HG03025 (cell line): ENCODE measurements at regions not wholly inside any gene's neighbourhood (a gene's known extent, or its start where the extent isn't known, plus 50 kb on each side); places are given as distances from the start of the nearest gene placed in this dataset.
"Not testable (repeated sequence)": the region's sequence is repeated elsewhere in the genome, so short reads cannot be mapped to it uniquely, and the experiment has no call there.

ENCODE experiments used
- ATAC-seq: cut with Tn5 transposase; IDR thresholded peaks from one replicate; pipeline ENCODE4 v1.9.1; 2021; ENCODE audit warnings: mild to moderate bottlenecking, moderate library complexity; ENCODE audit not compliant: unreplicated experiment, low FRiP score

GRCh38 chr4:187366530-187366929 lies 629.0 kb upstream of the ZFP42 start:
- no peak for ATAC-seq

DNA sequence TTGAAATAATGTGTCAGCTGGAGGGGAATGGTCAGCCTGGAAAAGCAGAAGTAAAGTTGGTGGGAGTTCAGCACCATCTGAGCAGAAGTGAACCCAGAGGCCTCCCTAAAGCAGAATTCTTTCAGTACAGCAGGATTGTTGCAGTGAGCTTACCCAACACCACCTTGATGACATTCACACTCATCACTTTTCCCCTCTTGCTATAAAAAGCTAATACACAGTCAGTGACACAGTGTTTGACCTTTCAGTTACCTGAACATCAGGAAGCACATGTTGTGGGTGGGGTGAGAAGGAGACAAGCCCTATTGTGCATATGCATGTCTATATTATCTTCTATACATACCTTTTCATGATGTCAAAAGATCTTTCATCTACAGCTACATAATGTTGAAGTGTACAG lies 624.7 kb upstream of the ZFP42 start:
- ATAC-seq: no peak

DNA sequence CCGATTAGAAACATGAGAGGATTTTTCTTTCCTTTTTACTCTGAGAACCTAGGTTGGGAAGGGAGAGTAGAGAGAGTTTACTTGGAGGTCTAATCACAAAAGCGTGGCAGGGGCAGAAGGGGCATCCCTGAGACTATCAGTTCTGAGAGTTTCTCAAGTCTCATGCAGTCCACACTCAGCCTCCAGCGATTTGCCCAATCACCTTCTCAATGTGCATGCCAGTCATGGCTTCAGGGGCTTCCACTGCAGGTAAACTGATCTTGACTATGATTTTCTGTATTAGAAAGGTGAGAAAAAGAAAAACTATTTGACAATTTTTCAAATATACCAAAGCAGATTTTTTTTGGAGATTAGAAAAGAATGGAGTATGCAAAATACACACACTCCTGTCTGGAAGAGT lies 617.1 kb upstream of the ZFP42 start:
- ATAC-seq: no peak

DNA sequence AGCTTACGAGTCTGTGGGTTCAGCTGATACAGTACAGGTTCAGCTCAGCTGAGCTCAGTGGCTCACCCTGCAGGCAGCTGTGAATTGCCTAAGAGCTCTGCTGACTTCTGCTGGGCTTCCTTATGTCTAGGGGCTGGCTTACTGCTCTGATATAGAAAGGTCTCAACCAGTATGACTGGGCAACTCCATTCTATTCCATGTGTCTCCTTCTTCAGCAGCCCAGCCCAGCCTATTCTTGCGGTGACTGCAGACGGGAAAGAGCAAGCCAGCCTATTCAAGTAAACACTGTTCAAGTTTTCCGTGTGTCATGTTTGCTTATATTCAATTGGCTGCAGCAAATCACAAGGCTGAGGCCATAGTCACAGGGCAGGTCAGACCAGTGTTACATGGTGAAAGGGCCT lies 615.4 kb upstream of the ZFP42 start:
- no peak for ATAC-seq

- no peak for ATAC-seq
Measured at GRCh38 chr4:187383181-187383580, 612.4 kb upstream of the ZFP42 start.

- no peak for ATAC-seq
Measured at GRCh38 chr4:187387739-187388138, 607.8 kb upstream of the ZFP42 start.

GRCh38 chr4:187389420-187389819 lies 606.2 kb upstream of the ZFP42 start:
- no peak for ATAC-seq

GRCh38 chr4:187390646-187391045 lies 604.9 kb upstream of the ZFP42 start:
- ATAC-seq: no peak

GRCh38 chr4:187393531-187394344 lies 601.8 kb upstream of the ZFP42 start:
- no peak for ATAC-seq

DNA sequence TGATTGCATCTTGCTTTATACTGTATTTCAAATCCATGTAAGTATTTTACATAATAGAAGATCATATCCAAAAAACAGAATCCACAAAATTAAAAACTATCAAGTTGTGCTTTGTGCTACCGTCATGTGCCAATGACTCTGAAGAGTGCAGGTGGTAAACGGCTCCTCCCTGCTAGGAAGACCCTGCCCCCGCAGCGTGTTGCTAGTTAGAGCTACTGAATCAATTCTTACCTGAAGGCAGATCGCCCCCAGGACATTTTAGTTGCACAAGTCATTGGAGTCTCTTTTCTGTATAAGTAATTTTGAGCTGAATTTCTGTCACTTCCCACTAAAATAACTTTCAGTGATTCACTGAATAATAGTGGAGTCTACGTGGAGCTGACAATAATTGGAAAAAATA lies 599.5 kb upstream of the ZFP42 start:
- no peak for ATAC-seq

GRCh38 chr4:187408447-187408846 lies 587.1 kb upstream of the ZFP42 start:
- ATAC-seq: not testable (repeated sequence)

GRCh38 chr4:187413564-187414358 lies 581.8 kb upstream of the ZFP42 start:
- ATAC-seq: no peak

- no peak for ATAC-seq
Measured at GRCh38 chr4:187414716-187415115, 580.9 kb upstream of the ZFP42 start.

DNA sequence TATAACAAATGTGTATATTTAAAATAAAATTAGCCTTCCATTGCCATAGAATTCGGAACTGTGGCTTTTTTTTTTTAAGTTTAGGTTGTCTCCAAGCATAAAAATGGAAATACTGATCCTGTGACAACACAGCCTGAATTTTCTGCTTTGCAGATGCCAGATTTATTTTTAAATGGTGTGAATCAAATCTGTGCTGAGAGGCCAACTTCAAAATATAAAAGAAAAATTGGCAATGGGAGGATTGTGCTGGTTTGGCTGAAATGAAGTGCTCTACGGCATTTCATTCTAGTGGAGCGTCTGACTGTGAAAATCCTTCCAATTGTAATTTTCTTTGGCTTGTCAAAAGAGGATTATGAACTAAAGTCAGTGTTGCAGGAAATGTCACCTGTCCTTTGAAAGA lies 580.3 kb upstream of the ZFP42 start:
- ATAC-seq: no peak

- no peak for ATAC-seq
Measured at GRCh38 chr4:187416216-187416615, 579.4 kb upstream of the ZFP42 start.

DNA sequence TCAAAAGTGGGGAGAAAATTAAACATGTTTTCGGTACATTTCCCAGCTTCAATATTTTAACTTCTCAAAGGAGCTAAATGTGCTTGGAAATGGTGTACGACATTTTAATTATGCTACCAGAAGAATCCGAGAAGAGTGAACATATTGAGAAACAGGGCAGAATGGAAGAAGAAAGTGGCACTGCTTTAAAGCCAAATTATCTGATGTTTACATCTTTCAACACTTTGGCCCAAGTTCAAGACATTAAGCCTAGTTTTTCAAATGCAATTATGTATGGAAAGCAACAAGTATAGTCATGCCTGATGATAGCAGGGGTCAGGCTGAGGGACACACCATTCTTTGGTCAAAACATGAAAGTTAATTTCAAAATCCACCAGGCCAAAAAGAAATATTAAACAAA lies 577.9 kb upstream of the ZFP42 start:
- no peak for ATAC-seq

GRCh38 chr4:187422655-187423054 lies 572.9 kb upstream of the ZFP42 start:
- ATAC-seq: no peak

DNA sequence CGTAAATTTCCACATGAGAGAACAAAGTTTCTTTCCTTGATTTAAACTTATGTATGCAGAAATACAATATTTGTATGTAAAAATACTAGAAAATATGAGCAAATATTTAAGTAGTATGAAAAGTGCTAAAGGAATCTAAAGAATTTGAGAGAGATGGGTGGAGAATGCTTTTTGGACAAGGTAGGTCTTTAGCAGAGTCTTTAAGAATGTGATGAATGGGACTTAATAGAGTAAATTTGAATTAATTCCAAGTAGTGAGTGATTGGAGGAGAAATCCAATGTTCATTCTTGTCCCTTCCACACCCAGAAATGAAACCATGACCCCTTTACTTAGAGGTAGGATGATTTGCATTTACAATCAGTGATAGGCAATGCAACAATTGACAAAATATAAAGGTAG lies 570.9 kb upstream of the ZFP42 start:
- no peak for ATAC-seq

DNA sequence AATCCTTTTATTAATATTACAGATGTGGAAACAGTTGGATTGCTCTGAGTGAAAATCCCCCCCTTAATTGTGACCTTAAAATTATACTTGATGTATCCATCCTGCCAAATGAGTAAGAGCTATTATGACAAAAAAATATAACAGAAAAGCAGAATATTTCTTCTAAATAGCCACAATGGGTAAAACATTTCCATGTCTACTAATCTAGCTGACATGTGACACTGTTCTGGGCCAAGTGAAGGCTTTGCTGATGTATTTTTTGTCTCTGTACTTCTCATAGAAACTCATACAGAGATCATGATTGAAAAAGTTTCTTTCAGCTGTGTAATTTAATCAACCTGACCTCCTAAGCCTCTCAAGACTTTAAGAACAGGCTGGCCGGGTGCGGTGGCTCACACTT lies 569.1 kb upstream of the ZFP42 start:
- no peak for ATAC-seq

GRCh38 chr4:187432310-187432709 lies 563.3 kb upstream of the ZFP42 start:
- no peak for ATAC-seq

GRCh38 chr4:187433141-187433540 lies 562.4 kb upstream of the ZFP42 start:
- no peak for ATAC-seq

GRCh38 chr4:187436251-187436650 lies 559.3 kb upstream of the ZFP42 start:
- ATAC-seq: no peak
